ENCODE measurements at regions not wholly inside any gene's neighbourhood (a gene's known extent, or its start where the extent isn't known, plus 50 kb on each side); places are given as distances from the start of the nearest gene placed in this dataset.

DNA sequence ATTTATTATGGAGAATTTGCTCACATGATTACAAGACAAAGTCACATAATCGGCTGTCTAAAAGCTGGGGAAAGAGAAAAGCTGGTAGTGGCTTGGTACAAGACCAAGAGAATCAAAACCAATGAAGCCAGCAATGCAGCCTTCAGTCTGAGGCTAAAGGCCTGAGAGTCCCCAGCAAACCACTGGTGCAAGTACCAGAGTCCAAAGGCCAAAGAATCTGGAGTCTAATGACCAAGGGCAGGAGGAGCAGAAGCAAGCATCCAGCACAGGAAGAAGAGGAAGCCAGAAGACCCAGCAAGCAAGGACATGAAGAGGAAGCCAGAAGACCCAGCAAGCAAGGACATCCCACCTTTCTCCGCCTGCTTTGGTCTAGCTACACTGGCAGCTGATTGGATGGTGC, 250.6 kb upstream of the SALL1 start:
- Histone ChIP-seq H3K9me3 (peaks cover 4% of the 10 kb centered on the region; the same call in 1 of the 2 replicates), H4K20me1 (no peaks in the 10 kb centered on the region), H3K4me2 (no peak overlapping the region), H3K36me3 (no peaks in the 10 kb centered on the region), H3K27ac (no peak overlapping the region), H3K9ac (no peak overlapping the region), H3K27me3 (no peaks in the 10 kb centered on the region), H3K4me3 (no peak overlapping the region), H3K4me1 (no peaks in the 10 kb centered on the region)
- no peak for TF ChIP-seq Cebpa-rat (IDR thresholded peaks at IDR 0.05)

GRCh38 chr16:51399908-51400670, 249.0 kb upstream of the SALL1 start:
- no peak overlapping the region for H3K9ac ChIP-seq
- H3K27me3 ChIP-seq = no peaks in the 10 kb centered on the region
- H3K4me1 ChIP-seq = no peaks in the 10 kb centered on the region
- no peak overlapping the region for H3K4me3 ChIP-seq
- H3K9me3 ChIP-seq = peaks cover 4% of the 10 kb centered on the region; the same call in 1 of the 2 replicates
- H3K4me2 ChIP-seq = no peak overlapping the region
- no peak for TF ChIP-seq Cebpa-rat (IDR thresholded peaks at IDR 0.05)
- H3K27ac ChIP-seq = no peak overlapping the region
- H4K20me1 ChIP-seq = no peaks in the 10 kb centered on the region
- no peaks in the 10 kb centered on the region for H3K36me3 ChIP-seq

GRCh38 chr16:51394421-51394820, 243.4 kb upstream of the SALL1 start:
- H3K4me1 ChIP-seq = peaks cover 5% of the 10 kb centered on the region
- no peak overlapping the region for H3K27ac ChIP-seq
- H3K9me3 ChIP-seq = peaks cover 8% of the 10 kb centered on the region; the same call in 1 of the 2 replicates
- no peak overlapping the region for H3K4me3 ChIP-seq
- H3K36me3 ChIP-seq = no peaks in the 10 kb centered on the region
- no peak for TF ChIP-seq Cebpa-rat (IDR thresholded peaks at IDR 0.05)
- H4K20me1 ChIP-seq = no peaks in the 10 kb centered on the region
- no peak overlapping the region for H3K9ac ChIP-seq
- H3K4me2 ChIP-seq = no peak overlapping the region
- H3K27me3 ChIP-seq = no peaks in the 10 kb centered on the region

DNA sequence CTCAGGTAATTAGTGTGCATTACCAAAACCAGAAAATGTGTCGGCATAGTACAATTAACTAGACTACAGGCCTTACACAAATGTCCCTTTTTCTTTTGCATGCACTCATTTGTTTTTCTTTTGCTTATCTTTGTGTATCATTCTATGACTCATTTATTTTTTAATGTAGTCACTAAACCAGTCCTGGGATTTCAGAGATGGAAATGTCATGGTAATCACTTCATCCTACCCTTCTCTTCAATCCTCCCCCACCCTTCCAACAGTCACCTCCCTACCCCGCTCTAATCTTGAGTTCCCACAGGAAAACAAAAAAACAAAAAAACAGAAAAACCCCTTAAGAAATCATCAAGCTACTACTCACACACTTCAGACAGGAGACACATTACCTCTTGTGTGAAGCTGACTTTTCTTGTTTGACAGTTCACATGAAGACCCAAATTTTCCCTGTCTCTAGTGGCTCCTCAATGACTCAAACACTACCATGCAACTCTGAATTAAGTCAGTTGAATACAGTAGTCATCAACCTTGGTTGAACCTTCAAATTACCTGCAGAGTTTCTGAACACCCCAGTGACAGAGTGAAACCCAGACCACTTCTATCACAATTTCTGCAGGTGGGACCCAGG, 242.4 kb upstream of the SALL1 start:
- Histone ChIP-seq H3K27ac (no peak overlapping the region), H4K20me1 (no peaks in the 10 kb centered on the region), H3K36me3 (no peaks in the 10 kb centered on the region), H3K9me3 (peaks cover 12% of the 10 kb centered on the region; the same call in 1 of the 2 replicates), H3K9ac (no peak overlapping the region), H3K27me3 (no peaks in the 10 kb centered on the region), H3K4me1 (peaks cover 5% of the 10 kb centered on the region), H3K4me2 (no peak overlapping the region), H3K4me3 (no peak overlapping the region)
- no peak for TF ChIP-seq Cebpa-rat (IDR thresholded peaks at IDR 0.05)

DNA sequence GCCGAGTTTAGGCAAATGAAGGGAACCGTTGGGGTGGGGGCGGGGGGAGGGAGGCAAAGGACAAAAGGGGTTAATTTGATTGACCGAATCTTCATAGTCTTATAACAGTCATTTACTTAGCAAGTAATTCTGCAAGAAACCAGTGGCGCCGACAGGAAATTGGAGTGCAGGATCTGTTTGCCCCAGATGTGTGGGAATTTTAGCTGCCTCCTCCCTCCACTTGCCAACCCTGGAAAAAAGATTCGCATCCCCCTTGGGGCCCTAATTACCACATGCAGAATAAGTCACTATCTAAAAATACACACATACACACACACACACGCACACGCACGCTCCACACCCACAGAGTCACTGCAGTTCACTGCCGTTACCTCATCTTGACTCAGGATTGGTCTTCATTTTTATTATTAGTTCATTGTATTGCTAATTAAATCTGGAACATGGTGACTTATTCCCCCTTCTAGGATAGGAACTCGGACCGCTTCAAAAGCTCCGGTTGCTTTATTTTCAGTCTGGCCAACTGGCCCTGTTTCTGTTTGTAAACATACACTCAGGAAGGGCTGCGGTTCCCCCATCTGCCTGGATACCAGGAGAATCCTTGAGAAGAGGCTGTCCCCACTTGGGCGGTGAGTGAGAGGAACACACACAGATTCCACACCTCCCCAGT, 241.6 kb upstream of the SALL1 start:
- no peak for TF ChIP-seq Cebpa-rat (IDR thresholded peaks at IDR 0.05)
- H3K27ac ChIP-seq = no peak overlapping the region
- no peak overlapping the region for H3K4me2 ChIP-seq

GRCh38 chr16:51391798-51392511, 240.9 kb upstream of the SALL1 start:
- Histone ChIP-seq H3K4me1 (peaks cover 5% of the 10 kb centered on the region), H3K9ac (no peak overlapping the region)
- no peak for TF ChIP-seq Cebpa-rat (IDR thresholded peaks at IDR 0.05)

More for the DNA sequence above, 241.6 kb upstream of the SALL1 start:
- no peaks in the 10 kb centered on the region for H3K27me3 ChIP-seq
- peaks cover 5% of the 10 kb centered on the region for H3K4me1 ChIP-seq
- H3K36me3 ChIP-seq = no peaks in the 10 kb centered on the region
- no peak overlapping the region for H3K9ac ChIP-seq
- H4K20me1 ChIP-seq = no peaks in the 10 kb centered on the region
- H3K4me3 ChIP-seq = no peak overlapping the region
- peaks cover 12% of the 10 kb centered on the region; the same call in 1 of the 2 replicates for H3K9me3 ChIP-seq

GRCh38 chr16:51390877-51391276, 239.8 kb upstream of the SALL1 start:
- H3K4me2 ChIP-seq = peak overlapping the region; percentile 5; the same call in 1 of the 2 replicates
- TF ChIP-seq Cebpa-rat (IDR thresholded peaks at IDR 0.05) = no peak
- H3K36me3 ChIP-seq = no peaks in the 10 kb centered on the region
- H3K4me1 ChIP-seq = peaks cover 5% of the 10 kb centered on the region
- no peaks in the 10 kb centered on the region for H4K20me1 ChIP-seq
- no peak overlapping the region for H3K27ac ChIP-seq
- H3K27me3 ChIP-seq = no peaks in the 10 kb centered on the region
- H3K9ac ChIP-seq = no peak overlapping the region
- 0 out of 2 replicates have a peak, but pooled peaks cover 8% of the 10 kb centered on the region for H3K9me3 ChIP-seq
- no peak overlapping the region for H3K4me3 ChIP-seq

More at GRCh38 chr16:51391798-51392511, 240.9 kb upstream of the SALL1 start:
- Histone ChIP-seq H4K20me1 (no peaks in the 10 kb centered on the region), H3K27me3 (no peaks in the 10 kb centered on the region), H3K27ac (no peak overlapping the region), H3K9me3 (0 out of 2 replicates have a peak, but pooled peaks cover 8% of the 10 kb centered on the region), H3K4me3 (no peak overlapping the region), H3K4me2 (no peak overlapping the region), H3K36me3 (no peaks in the 10 kb centered on the region)

- TF ChIP-seq Cebpa-rat (IDR thresholded peaks at IDR 0.05) = no peak
- H3K4me2 ChIP-seq = no peak overlapping the region
- H3K4me1 ChIP-seq = peaks cover 5% of the 10 kb centered on the region
- H3K27ac ChIP-seq = no peak overlapping the region
- H3K9me3 ChIP-seq = 0 out of 2 replicates have a peak, but pooled peaks cover 8% of the 10 kb centered on the region
- no peaks in the 10 kb centered on the region for H4K20me1 ChIP-seq
- H3K27me3 ChIP-seq = no peaks in the 10 kb centered on the region
- H3K36me3 ChIP-seq = no peaks in the 10 kb centered on the region
- H3K9ac ChIP-seq = no peak overlapping the region
- no peak overlapping the region for H3K4me3 ChIP-seq
Observed at GRCh38 chr16:51389881-51390280, 238.8 kb upstream of the SALL1 start.

DNA sequence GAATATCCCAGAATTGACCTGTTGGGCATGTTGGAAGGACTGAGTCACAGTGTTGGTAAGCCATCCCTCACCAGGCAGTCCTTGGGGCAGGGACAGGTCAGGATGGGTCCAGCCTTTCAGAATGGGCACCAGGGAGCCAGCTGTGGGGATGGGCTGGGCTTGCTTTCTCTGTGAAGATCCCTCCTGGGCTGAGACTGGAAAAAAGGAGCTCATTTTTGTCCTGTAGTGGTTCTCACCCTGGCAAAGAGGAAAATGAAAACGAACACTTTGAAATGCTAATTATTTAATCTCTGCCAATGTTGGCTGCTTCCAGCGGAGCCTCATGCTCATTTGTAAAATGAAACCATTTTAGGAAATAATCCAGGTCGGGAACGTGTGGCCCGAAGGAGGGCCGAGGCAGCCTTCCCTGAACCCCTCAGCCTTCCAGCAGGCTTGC, 237.5 kb upstream of the SALL1 start:
- no peak overlapping the region for H3K4me3 ChIP-seq
- no peaks in the 10 kb centered on the region for H3K36me3 ChIP-seq
- H4K20me1 ChIP-seq = no peaks in the 10 kb centered on the region
- 0 out of 2 replicates have a peak, but pooled peaks cover 8% of the 10 kb centered on the region for H3K9me3 ChIP-seq
- no peak overlapping the region for H3K9ac ChIP-seq
- H3K27me3 ChIP-seq = no peaks in the 10 kb centered on the region
- no peak overlapping the region for H3K27ac ChIP-seq
- TF ChIP-seq Cebpa-rat (IDR thresholded peaks at IDR 0.05) = no peak
- no peak overlapping the region for H3K4me2 ChIP-seq
- H3K4me1 ChIP-seq = peaks cover 5% of the 10 kb centered on the region
